Dermis microvascular lymphatic vessel endothelial cell (primary cell): ENCODE measurements at regions not wholly inside any gene's neighbourhood (a gene's known extent, or its start where the extent isn't known, plus 50 kb on each side); places are given as distances from the start of the nearest gene placed in this dataset.
A peak's percentile ranks its signal among the peaks of the same experiment; 100 is the strongest.

Source experiments
- DNase-seq, 2 donors: peaks; one replicate each; pipeline versions ENCODE4 v3.0.0 to v3.0.0-alpha.2; 2010; ENCODE audit warnings: low read depth in 2 of 2

- no peak for DNase-seq
Observed at GRCh38 chr3:43866529-43867353, 176.0 kb downstream of the ABHD5 start.

GRCh38 chr3:43867436-43868072, 176.8 kb downstream of the ABHD5 start:
- DNase-seq, result no peak

GRCh38 chr3:43869491-43869890, 178.8 kb downstream of the ABHD5 start:
- DNase-seq, result no peak

- DNase-seq, result peak; percentile 11 to 79
Observed at GRCh38 chr3:43870120-43870519, 179.4 kb downstream of the ABHD5 start.

DNA sequence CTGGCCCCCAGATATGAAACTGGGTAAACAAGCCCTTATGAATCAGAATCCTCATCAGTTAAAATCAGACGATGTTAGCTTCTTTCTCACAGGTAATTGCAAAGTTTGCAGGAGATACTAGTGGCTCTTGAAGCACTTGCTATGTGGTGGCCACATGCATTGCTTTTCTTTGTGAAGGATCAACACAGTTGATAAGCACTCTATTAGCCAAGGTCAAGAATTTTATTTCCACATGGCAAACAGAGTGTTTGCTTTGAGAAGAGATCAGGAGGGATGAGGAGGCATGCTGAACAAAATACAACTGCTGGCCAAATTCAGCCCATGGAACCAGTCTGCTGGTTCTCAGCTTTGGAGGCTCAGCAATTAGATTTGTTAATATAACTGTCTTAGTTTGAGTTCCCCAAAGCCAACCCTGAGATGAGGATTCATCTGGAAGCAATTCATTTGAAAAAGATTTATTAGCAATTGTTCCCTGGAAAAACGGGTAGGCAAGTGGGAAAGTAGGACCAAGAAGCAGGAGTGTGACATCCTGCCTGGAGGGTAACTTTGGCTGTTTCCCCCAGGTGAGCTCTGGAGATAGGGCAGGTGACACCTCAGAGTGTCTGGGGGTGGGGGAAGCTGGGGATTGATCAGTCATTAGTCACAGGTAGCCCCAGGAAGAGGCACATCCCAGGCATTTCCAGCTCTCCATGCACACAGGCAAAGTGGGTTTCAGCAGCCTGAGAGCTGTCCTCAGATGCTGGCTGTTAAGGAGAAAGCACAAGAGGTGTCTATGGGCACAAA, 180.3 kb downstream of the ABHD5 start:
- DNase-seq, result no peak

- no peak for DNase-seq
Observed at GRCh38 chr3:43871627-43872245, 181.0 kb downstream of the ABHD5 start.

GRCh38 chr3:43872301-43872700, 181.6 kb downstream of the ABHD5 start:
- DNase-seq, result peak; percentile 14 to 90

DNA sequence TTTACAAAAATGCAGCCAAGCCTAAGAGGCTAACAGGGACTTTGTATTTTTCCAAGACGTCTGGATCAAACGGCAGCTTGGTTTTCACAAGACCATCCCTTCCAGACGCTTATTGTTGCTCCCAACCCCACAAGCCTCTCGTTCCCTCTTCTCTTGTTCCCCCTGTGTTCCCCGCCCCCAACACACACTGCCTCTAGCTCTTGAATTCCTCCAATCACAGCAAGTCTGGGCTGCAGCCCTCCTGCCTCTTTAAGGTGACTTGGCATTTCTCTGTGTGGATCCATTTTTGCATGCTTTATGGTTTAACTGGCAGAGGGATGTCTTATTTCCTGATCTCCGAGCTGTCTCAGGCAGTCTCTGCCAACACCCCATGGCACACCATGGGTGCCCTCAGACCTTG, 182.2 kb downstream of the ABHD5 start:
- DNase-seq, result peak in 1 of 2 donors; percentile 45

DNA sequence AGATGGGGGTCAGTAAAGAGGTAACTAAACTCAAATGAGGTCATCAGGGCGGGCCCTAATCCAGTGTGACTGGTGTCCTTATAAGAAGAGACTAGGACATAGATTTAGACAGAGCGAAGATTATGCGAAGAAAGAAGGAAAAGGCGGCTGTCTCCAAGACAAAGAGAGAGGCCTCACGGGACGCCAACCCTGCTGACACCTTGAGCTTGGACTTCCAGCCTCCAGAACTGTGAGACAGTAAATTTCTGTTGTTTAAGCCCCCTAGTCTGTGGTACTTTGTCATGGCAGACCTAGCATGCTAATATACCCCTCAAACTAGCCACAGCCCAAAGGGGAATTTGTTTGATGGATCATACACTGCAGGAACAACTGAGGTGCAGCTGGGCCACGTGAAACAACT, 183.0 kb downstream of the ABHD5 start:
- DNase-seq, result no peak

DNA sequence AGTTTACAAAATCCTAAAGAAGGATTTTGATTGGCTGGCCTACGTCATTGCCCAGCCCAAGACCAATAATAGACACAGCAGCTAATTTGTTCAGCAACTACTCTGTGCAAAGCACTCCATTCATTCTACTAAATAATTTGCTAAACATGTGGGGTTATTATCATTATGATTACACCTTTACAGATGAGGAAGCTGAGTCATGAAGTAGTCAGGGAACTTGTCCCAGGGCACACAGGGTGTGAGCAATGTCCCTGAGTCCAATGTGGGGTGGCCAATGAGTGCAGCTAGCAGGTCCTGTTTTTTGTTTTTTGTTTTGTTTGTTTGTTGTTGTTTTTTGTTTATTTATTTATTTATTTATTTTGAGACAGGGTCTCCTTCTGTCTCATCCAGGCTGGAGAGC, 183.6 kb downstream of the ABHD5 start:
- no peak for DNase-seq

DNA sequence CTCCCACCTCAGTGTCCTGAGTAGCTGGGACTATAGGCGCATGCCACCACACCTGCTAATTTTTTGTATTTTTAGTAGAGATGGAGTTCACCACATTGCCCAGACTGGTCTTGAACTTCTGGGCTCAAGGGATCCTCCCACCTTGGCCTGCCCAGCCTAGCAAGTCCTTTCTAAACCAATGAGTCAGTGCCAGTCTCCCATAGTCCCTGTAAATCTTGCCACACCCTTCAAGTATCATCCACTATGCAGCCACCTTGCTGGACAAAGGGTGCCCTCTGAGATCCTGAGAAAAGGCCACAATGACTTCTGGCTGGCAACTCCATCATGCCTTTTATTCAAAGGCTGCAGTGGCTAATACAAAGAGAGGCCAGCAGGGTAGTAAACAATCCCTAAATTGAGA, 184.0 kb downstream of the ABHD5 start:
- DNase-seq, result no peak

- no peak for DNase-seq
Observed at GRCh38 chr3:43876648-43877047, 185.9 kb downstream of the ABHD5 start.

- no peak for DNase-seq
Observed at GRCh38 chr3:43879166-43879565, 188.4 kb downstream of the ABHD5 start.

GRCh38 chr3:43882976-43883680, 192.4 kb downstream of the ABHD5 start:
- DNase-seq, result no peak

GRCh38 chr3:43883729-43884396, 193.1 kb downstream of the ABHD5 start:
- no peak for DNase-seq

DNA sequence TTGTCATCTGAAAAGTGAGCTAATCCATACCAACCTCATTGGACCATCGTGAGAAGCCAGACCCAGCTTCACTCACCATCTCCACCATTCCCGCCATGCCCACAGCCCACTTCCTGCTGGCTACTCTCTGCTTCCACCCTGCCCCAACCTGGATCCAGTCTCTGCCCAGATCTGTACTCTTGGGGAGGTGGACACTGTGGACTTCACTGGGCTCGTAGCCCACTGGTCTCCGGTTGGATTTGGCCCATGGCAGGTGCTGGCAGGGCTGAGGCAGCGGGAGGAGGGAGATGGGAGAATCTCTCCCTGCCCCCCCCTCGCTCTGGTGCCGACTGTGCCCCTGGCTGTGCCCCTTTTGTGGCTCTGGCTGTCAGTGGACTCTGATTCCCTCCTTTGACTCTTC, 193.8 kb downstream of the ABHD5 start:
- DNase-seq, result no peak

DNA sequence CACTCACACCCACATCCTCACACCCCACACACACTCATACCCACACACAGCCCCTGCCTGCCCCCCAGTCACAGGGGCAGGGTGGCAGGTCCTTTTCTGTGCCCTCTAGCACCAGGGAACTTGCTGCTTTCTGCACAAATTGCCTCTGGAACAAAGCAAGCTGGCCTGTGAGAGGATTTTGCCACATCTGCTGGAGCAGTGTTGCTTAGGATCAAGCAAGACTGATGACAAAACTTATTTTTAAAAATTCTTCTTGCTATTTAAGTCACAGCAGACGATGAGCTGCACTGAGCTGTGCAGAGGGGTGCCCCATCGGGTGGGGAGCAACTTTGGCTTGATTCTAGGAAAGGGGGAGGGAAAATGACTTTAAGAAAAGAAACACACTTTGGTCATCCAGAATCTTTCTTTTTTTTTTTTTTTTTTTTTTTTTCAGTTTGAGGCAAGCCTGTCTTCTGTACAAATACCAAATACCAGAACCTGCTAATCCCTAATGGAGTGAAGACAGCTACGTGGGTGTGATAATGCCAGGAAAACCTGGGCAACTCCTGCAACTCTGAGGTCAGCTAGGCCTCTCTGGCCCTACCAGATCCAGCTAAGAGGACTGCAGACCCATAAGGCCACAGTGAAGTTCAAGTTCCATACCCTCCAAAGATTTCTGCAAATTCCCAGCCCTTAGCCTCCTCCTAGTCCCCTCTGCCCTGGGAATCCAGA, 195.3 kb downstream of the ABHD5 start:
- no peak for DNase-seq

DNA sequence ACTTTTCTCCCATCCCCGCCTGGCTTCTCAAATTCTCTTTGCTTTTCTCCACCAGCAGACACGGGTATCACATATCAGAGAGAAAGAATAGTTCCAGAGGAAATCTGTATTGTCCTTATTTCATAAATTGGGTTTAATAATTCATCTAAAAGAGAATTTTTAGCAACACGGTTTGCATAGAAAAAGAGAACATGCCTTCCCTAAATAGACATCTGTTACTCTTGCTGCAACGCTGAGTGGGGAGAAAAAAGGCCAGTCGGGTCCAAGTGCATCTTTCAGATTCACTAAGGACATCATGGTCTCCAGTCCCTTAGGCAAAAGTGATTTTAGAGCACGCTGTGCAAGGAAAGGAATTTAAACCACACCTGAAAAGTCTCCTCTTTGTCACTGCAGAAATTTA, 201.3 kb downstream of the ABHD5 start:
- DNase-seq, result no peak

- no peak for DNase-seq
Observed at GRCh38 chr3:43892526-43892925, 201.8 kb downstream of the ABHD5 start.

DNA sequence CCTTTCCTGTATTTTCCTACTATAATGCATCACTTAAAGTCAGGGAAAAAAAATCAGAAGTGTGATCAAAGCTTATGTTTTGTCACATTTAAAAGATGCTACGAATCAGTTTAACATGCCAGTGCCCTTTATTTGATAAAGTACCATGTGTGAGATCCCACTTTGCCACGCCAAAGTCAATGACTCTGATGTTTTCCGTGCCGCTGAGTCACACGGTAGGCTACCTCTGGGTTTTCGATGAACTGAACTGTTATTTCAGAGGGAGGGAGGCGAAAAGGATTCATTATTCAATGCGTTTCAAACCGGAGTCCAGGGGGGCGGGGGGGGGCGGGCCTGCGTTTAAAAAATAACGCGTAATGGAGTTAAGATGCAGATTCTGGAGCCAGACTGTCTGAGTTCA, 203.0 kb downstream of the ABHD5 start:
- peak in 1 of 2 donors; percentile 28 for DNase-seq
